HEK293T (cell line): ENCODE measurements at regions not wholly inside any gene's neighbourhood (a gene's known extent, or its start where the extent isn't known, plus 50 kb on each side); places are given as distances from the start of the nearest gene placed in this dataset.

ENCODE experiments used
- CTCF ChIA-PET: fragments of 350-600 bp; formaldehyde crosslinking; extraction: SDS; loops from one replicate; lab custom pipeline; 2021; ENCODE audit warnings: antibody characterized with exemption, inconsistent platforms; lab: Yijun Ruan, JAX
- POLR2A ChIA-PET: fragments of 350-600 bp; formaldehyde crosslinking; extraction: SDS; loops from one replicate; lab custom pipeline; 2020; ENCODE audit warnings: antibody characterized with exemption, inconsistent platforms; lab: Yijun Ruan, JAX
- DNase-seq: peaks from one replicate; pipeline ENCODE4 v3.0.0; 2012; ENCODE audit warnings: mixed read lengths; ENCODE audit errors: extremely low spot score
- ARNT ChIP-seq: fragments of 450-650 bp; IDR thresholded peaks from 2 replicates; pipeline ENCODE4 v1.6.1; 2017; ENCODE audit warnings: mild to moderate bottlenecking
- BHLHE40 ChIP-seq: fragments of 450-650 bp; IDR thresholded peaks from 2 replicates; pipeline ENCODE4 v1.6.1; 2016; ENCODE audit warnings: mild to moderate bottlenecking, moderate library complexity, borderline replicate concordance
- CTBP1 ChIP-seq: fragments of 450-650 bp; IDR thresholded peaks from 2 replicates; pipeline ENCODE4 v1.6.1; 2016; ENCODE audit warnings: borderline replicate concordance
- ELF4 ChIP-seq: fragments of 450-650 bp; IDR thresholded peaks from 2 replicates; pipeline ENCODE4 v1.6.1; 2017; ENCODE audit warnings: antibody characterized with exemption
- FOXA1 ChIP-seq: fragments of 450-650 bp; IDR thresholded peaks from 2 replicates; pipeline ENCODE4 v1.6.1; 2016; ENCODE audit warnings: mild to moderate bottlenecking
- FOXK2 ChIP-seq: fragments of 450-650 bp; IDR thresholded peaks from 2 replicates; pipeline ENCODE4 v1.6.1; 2016; ENCODE audit warnings: mild to moderate bottlenecking
- FOXM1 ChIP-seq: fragments of 450-650 bp; IDR thresholded peaks from 2 replicates; pipeline ENCODE4 v1.6.1; 2017; ENCODE audit warnings: mild to moderate bottlenecking, borderline replicate concordance
- HDGF ChIP-seq: fragments of 450-650 bp; IDR thresholded peaks from 2 replicates; pipeline ENCODE4 v1.6.1; 2017; ENCODE audit warnings: antibody characterized with exemption, borderline replicate concordance
- L3MBTL2 ChIP-seq: fragments of 450-650 bp; conservative IDR thresholded peaks from 2 replicates; pipeline ENCODE4 v1.6.1; 2016; ENCODE audit warnings: mild to moderate bottlenecking
- LEF1 ChIP-seq: fragments of 450-650 bp; IDR thresholded peaks from 2 replicates; pipeline ENCODE4 v1.6.1; 2017; ENCODE audit warnings: mild to moderate bottlenecking, borderline replicate concordance
- NFRKB ChIP-seq: fragments of 450-650 bp; IDR thresholded peaks from 2 replicates; pipeline ENCODE4 v1.6.1; 2016; ENCODE audit warnings: mild to moderate bottlenecking, moderate library complexity
- SP1 ChIP-seq: fragments of 450-650 bp; IDR thresholded peaks from 2 replicates; pipeline ENCODE4 v1.6.1; 2017
- SUZ12 ChIP-seq: fragments of 450-650 bp; IDR thresholded peaks from 2 replicates; pipeline ENCODE4 v1.6.1; 2016; ENCODE audit warnings: mild to moderate bottlenecking
- TARDBP ChIP-seq: fragments of 450-650 bp; IDR thresholded peaks from 2 replicates; pipeline ENCODE4 v1.6.1; 2016
- ZNF384 ChIP-seq: fragments of 450-650 bp; IDR thresholded peaks from 2 replicates; pipeline ENCODE4 v1.6.1; 2016
- TF ChIP-seq, protein P1 (sequence below): fragments of 450-650 bp; IDR thresholded peaks from 2 replicates; pipeline ENCODE4 v1.6.1; 2016

DNA sequence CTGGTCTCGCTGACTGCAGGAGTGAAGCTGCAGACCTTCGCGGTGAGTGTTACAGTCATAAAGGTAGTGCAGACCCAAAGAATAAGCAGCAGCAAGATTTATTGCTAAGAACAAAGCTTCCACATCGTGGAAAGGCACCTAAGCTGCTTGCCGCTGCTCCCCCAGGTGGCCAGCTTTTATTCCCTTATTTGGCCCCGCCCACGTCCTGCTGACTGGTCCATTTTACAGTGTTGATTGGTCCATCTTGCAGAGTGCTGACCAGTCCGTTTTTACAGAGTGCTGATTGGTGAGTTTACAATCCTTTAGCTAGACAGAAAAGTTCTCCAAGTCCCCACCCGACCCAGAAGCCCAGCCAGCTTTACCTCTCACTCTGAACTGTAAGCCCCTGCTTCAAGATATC lies 227.8 kb downstream of the ABCC12 start:
- POLR2A ChIA-PET: no interaction called here
- no peak for TF ChIP-seq ARNT
- no peak for TF ChIP-seq SP1
- TF ChIP-seq LEF1: no peak
- TF ChIP-seq HDGF: no peak
- no peak for TF ChIP-seq FOXK2
- no peak for TF ChIP-seq ZNF384
- TF ChIP-seq TARDBP: no peak
- no peak for TF ChIP-seq SUZ12
- no peak for TF ChIP-seq FOXM1
- no peak for TF ChIP-seq BHLHE40
- TF ChIP-seq L3MBTL2: no peak
- TF ChIP-seq CTBP1: no peak
- TF ChIP-seq, protein P1, sequence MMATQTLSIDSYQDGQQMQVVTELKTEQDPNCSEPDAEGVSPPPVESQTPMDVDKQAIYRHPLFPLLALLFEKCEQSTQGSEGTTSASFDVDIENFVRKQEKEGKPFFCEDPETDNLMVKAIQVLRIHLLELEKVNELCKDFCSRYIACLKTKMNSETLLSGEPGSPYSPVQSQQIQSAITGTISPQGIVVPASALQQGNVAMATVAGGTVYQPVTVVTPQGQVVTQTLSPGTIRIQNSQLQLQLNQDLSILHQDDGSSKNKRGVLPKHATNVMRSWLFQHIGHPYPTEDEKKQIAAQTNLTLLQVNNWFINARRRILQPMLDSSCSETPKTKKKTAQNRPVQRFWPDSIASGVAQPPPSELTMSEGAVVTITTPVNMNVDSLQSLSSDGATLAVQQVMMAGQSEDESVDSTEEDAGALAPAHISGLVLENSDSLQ: no peak
- no peak for TF ChIP-seq ELF4
- CTCF ChIA-PET: no interaction called here
- no peak for DNase-seq

DNA sequence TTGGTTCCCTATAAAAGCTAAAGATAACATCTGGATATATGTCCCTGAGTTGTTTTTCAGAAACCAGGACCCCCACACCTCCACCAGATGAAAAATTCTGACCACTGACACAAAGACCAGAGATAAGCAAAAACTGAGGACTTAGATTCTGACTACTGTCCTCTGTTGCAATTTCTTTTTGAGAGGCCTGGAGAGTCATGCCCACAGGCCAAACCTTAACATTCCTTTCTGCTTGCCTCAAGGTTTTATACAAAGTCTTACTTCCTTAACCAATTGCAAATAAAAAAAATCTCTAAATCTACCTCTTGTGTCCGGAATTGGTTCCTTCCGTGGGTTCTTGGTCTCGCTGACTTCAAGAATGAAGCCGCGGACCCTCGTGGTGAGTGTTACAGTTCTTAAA lies 228.5 kb downstream of the ABCC12 start:
- DNase-seq: no peak
- TF ChIP-seq, protein P1: no peak
- TF ChIP-seq HDGF (no peak), ZNF384 (no peak), SUZ12 (no peak), CTBP1 (no peak), FOXA1 (no peak), TARDBP (no peak)
- ChIA-PET CTCF (no interaction called here), POLR2A (no interaction called here)

DNA sequence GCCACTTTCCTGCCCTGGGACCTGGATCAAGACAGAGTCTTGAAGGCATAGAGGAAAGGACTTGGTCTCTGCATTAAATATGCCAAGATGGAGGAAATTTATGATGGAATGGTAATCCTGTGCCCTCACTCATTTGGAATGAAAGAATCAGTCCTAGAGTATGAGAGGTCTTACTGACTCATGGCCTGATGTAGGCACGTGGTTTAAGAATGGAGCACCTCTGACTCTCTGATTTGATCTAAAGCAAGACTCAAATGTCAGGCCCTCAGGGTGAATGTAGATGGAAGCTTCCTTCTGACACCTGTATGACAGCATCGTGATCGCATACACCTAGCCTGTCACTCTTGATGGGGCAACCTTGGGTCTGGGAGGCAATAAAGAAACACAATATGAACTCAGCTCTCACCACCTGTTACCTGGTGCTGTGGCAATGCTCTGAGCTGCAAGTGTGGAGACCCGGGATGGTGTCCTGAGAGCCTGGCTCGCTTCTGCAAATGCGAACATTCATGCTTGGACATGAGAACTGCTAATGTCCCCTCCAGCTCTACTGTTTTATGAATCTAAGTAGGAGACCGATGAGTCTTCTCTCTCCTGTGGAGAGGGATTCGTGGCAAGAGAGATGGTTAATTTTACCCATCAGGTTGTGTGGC lies 229.9 kb downstream of the ABCC12 start:
- POLR2A ChIA-PET: no interaction called here

DNA sequence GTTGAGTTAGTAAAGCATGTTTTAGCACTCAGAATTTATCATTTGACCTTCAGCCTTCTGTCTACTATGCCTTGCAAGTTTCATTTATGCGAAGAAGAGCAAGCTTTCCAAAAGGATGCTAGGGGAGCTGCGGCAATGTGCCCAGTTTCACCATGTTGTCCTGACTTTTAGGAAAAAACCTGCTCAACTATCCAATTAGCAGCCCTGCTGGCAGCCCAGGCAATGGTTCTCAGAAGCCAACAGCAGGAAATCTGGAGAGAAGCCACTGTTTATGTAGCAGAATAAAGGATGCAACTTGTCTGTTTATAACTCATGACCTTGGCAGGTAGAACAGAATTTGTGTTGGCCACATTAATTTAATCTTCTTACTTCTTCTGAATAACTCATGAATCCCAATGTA lies 230.8 kb downstream of the ABCC12 start:
- ChIA-PET CTCF (no interaction called here), POLR2A (no interaction called here)
- no peak for TF ChIP-seq TARDBP
- TF ChIP-seq NFRKB: no peak
- TF ChIP-seq ZNF384: no peak
- no peak for TF ChIP-seq ELF4
- TF ChIP-seq, protein P1: no peak
- no peak for TF ChIP-seq L3MBTL2
- no peak for TF ChIP-seq FOXK2
- DNase-seq: no peak

More for the DNA sequence above, 229.9 kb downstream of the ABCC12 start:
- no peak for TF ChIP-seq ELF4
- TF ChIP-seq LEF1: no peak
- TF ChIP-seq CTBP1: no peak
- TF ChIP-seq SUZ12: no peak
- no peak for TF ChIP-seq BHLHE40
- no peak for TF ChIP-seq ZNF384
- no peak for TF ChIP-seq ARNT
- TF ChIP-seq SP1: no peak
- DNase-seq: no peak
- CTCF ChIA-PET: no interaction called here

DNA sequence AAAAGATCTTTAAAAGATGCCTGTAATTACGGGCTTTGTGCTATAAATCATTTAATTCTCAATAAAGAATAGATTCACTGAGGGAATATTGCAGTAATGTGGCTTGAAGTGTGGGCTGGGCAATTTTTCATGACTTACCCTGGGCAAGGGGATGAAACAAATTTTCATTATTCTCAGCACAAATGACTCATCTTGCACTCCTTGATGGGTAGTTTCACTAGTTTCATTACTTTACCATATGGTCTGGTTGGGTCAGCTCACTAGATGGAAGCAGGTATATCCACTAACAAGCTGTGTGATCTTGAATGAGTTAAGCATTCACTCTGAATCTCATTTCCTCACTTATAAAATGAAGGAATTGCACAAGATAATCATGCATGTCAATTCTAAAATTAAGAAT lies 234.3 kb downstream of the ABCC12 start:
- DNase-seq: no peak
- ChIA-PET CTCF (no interaction called here), POLR2A (no interaction called here)
- no peak for TF ChIP-seq HDGF
- TF ChIP-seq ZNF384: no peak
- TF ChIP-seq SP1: no peak
- no peak for TF ChIP-seq ARNT
- TF ChIP-seq CTBP1: no peak

DNA sequence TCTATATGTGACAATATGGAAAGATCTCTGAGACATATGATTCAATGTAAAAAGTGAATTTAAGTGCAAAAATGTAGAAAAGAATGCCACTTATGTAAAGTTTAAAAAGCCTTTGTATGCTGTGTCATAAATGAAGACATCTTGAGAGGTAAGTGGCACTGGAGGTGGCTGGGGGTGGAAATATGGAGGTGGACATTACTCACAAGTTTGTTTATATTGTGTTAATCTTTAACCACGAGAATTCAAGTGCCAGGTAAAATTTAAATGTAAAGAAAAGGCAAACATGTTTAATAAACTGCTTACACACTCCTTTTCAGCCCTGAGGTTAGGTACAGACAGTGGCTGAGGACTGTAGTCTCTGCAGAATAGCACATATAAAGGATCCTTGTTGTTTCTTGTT lies 235.1 kb downstream of the ABCC12 start:
- TF ChIP-seq SUZ12 (no peak), L3MBTL2 (no peak), FOXK2 (no peak), NFRKB (no peak), TARDBP (no peak), ZNF384 (no peak), BHLHE40 (no peak), FOXA1 (no peak), FOXM1 (no peak), CTBP1 (no peak), SP1 (no peak), LEF1 (no peak), HDGF (no peak), ARNT (no peak), ELF4 (no peak)
- TF ChIP-seq, protein P1: no peak
- CTCF ChIA-PET: no interaction called here
- no peak for DNase-seq
- POLR2A ChIA-PET: no interaction called here
